ENCODE measurements at regions not wholly inside any gene's neighbourhood (a gene's known extent, or its start where the extent isn't known, plus 50 kb on each side); places are given as distances from the start of the nearest gene placed in this dataset.
A peak's percentile ranks its signal among the peaks of the same experiment; 100 is the strongest.

DNA sequence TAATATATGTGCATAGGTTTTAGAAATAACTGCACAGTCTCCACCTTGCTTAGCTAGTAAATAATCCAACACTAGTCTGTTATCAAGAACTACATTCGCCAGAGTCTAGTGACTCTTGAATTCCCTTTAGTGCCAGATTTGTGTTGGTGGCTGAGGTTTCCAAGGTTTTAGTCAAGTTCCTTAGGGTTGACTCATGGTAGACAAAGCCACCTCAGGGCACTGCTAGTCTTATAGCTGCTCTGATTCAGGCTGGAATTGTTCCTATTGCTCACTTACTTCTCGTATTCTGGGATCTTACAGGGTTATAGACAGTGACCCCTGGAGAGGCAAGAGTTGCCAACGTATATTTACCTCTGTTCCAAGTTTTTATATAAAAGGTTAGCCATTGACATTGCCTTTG, 1369.8 kb upstream of the CDH9 start:
- H3K4me3 Mint-ChIP-seq = no peak overlapping the region
- H3K27me3 Mint-ChIP-seq (ENCODE audit: low read depth) = no peaks in the 10 kb centered on the region
- no peak overlapping the region for H3K27ac Mint-ChIP-seq
- H3K36me3 Mint-ChIP-seq (ENCODE audit: low read depth) = no peaks in the 10 kb centered on the region
- no peaks in the 10 kb centered on the region for H3K4me1 Mint-ChIP-seq
- TF ChIP-seq, protein P1, sequence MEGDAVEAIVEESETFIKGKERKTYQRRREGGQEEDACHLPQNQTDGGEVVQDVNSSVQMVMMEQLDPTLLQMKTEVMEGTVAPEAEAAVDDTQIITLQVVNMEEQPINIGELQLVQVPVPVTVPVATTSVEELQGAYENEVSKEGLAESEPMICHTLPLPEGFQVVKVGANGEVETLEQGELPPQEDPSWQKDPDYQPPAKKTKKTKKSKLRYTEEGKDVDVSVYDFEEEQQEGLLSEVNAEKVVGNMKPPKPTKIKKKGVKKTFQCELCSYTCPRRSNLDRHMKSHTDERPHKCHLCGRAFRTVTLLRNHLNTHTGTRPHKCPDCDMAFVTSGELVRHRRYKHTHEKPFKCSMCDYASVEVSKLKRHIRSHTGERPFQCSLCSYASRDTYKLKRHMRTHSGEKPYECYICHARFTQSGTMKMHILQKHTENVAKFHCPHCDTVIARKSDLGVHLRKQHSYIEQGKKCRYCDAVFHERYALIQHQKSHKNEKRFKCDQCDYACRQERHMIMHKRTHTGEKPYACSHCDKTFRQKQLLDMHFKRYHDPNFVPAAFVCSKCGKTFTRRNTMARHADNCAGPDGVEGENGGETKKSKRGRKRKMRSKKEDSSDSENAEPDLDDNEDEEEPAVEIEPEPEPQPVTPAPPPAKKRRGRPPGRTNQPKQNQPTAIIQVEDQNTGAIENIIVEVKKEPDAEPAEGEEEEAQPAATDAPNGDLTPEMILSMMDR (IDR thresholded peaks at IDR 0.05; ENCODE audit: unreplicated experiment in 3 of 3) = no peak
- H3K9me3 Mint-ChIP-seq = peaks cover 9% of the 10 kb centered on the region

DNA sequence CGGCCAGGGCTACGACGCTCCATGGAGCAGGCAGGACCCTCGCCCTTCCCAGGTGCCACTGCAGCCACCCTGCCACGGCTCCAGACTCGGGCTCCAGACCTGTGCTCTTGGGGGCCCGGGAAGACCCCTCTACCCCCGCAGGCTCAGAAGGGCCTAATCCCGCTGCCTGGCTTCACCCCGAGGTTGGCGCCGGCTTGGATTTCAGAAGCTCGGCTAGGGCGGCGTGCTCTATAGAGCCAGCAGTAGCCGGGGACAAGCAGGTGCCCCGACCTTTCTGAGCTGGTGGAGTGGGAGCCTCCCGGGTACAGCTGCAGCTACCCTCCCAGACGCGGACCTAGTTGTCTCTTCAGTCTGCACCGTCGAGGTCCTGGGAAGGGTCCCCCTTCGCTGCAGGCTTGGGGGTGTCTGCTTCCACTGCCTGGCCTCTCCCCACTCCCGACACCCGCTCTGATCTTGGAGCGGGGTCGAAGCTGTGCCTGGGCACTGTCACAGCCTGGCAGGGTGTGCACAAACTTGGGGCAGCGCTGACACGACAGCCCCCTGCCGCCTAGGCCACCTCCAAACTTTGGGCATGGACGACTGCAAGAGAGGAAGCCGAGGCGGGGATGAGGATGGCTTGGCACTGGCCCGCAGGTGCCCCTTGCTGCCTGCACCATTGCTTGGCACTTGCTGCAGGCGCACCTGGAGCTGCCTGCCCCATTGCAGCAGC, 1366.1 kb upstream of the CDH9 start:
- no peaks in the 10 kb centered on the region for H3K36me3 Mint-ChIP-seq (ENCODE audit: low read depth)
- H3K27ac Mint-ChIP-seq = no peak overlapping the region
- no peaks in the 10 kb centered on the region for H3K27me3 Mint-ChIP-seq (ENCODE audit: low read depth)
- no peaks in the 10 kb centered on the region for H3K9me3 Mint-ChIP-seq
- TF ChIP-seq, protein P1 (IDR thresholded peaks at IDR 0.05; ENCODE audit: unreplicated experiment in 3 of 3) = no peak
- peaks cover 15% of the 10 kb centered on the region for H3K4me1 Mint-ChIP-seq
- no peak overlapping the region for H3K4me3 Mint-ChIP-seq

DNA sequence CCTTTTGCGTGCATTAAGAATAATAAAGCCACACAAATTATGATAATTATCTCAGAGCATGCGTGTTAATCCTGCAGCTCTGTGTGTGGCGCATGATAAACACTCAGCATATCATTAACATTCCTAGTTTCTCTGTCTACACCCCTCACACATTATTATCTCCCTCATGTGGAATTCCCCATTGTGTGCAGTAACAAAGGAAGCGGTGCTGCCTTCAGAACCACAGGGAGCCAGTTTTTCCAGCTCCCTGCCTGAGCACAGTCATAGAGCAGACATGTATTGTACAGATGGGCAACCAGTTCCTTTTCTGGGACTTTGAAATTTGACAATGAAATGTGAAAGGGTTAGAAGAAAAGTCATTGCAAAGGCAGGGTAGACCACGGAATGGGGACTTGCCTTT, 1365.5 kb upstream of the CDH9 start:
- Mint-ChIP-seq H3K9me3 (no peaks in the 10 kb centered on the region), H3K36me3 (ENCODE audit: low read depth) (no peaks in the 10 kb centered on the region), H3K4me3 (no peak overlapping the region), H3K27me3 (ENCODE audit: low read depth) (no peaks in the 10 kb centered on the region), H3K27ac (peak overlapping the region in 1 of 3 experiments; percentile 69), H3K4me1 (peaks cover 18% of the 10 kb centered on the region)
- TF ChIP-seq, protein P1 (IDR thresholded peaks at IDR 0.05; ENCODE audit: unreplicated experiment in 3 of 3) = no peak

DNA sequence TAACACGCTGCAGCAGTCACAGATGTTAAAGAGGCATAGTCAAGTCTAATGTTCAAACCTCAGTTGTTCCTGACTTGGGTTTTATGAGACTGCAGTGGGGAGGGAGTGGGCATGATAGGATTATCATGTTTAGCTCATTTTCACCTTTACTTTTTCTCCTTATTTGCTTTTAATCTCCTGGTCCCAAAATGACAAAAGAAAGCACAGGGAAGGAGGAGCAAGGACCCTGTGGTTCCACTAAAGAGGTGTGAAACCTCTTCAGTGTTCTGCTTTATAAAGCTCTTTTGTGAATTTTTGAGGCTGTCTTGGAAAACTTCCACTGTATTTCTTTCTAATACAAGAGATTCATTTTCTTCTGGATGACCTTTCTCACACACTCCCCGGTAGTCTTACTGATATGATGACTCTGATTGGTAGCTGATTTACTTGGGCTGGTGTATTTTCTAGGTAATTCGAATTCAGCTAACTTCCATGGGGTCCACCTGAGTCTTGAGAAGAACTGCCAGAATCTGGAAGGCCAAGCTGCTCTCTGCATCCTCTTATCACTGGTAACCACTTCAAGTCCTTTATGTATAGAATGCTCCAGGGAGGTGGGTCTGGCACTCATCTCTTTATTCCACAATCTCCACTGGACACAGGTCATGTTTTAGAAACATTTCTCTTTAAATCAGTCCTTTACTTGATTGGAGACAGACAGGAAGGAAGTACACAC, 1364.4 kb upstream of the CDH9 start:
- H3K27ac Mint-ChIP-seq = peak overlapping the region in 1 of 3 experiments; percentile 69
- no peak overlapping the region for H3K4me3 Mint-ChIP-seq
- TF ChIP-seq, protein P1 (IDR thresholded peaks at IDR 0.05; ENCODE audit: unreplicated experiment in 3 of 3) = no peak
- no peaks in the 10 kb centered on the region for H3K9me3 Mint-ChIP-seq
- no peaks in the 10 kb centered on the region for H3K36me3 Mint-ChIP-seq (ENCODE audit: low read depth)
- no peaks in the 10 kb centered on the region for H3K27me3 Mint-ChIP-seq (ENCODE audit: low read depth)
- H3K4me1 Mint-ChIP-seq = peaks cover 28% of the 10 kb centered on the region

DNA sequence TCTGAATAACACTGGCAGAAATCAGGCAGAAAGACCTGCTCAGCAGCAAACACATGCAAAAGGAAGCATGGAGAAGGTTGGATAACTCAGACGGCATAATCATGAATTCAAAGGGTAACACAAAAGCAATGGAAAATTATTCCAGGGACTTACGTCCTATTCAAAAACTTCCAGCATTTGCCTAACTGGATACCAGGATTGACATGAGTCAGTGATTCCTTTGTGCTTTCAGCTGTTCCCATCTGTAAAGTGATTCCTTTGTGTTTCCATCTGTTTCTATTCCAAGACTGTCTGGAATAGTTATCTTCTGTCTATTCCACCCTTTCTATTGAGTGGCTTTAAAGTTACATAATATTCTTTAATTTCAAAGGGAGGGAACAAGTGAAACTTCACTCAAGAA, 1361.7 kb upstream of the CDH9 start:
- Mint-ChIP-seq H3K4me1 (peaks cover 34% of the 10 kb centered on the region), H3K9me3 (no peaks in the 10 kb centered on the region), H3K36me3 (ENCODE audit: low read depth) (no peaks in the 10 kb centered on the region), H3K4me3 (peak overlapping the region in 1 of 3 experiments; percentile 27), H3K27me3 (ENCODE audit: low read depth) (no peaks in the 10 kb centered on the region), H3K27ac (peak overlapping the region; percentile 45 to 71 (median 53))
- TF ChIP-seq, protein P1 (IDR thresholded peaks at IDR 0.05; ENCODE audit: unreplicated experiment in 3 of 3) = no peak

Data from nephron (organoid).